Liver (tissue), 3 donors: ENCODE measurements at regions not wholly inside any gene's neighbourhood (a gene's known extent, or its start where the extent isn't known, plus 50 kb on each side); places are given as distances from the start of the nearest gene placed in this dataset.

ENCODE experiments used
- RAD21 ChIP-seq, 2 donors: IDR thresholded peaks; 2 replicates each; pipeline ENCODE4 v1.6.1; 2016; ENCODE audit warnings: antibody characterized with exemption in 2 of 2, mild to moderate bottlenecking in 2 of 2
- TF ChIP-seq, protein P1 (sequence below): IDR thresholded peaks from 2 replicates; pipeline ENCODE4 v1.6.1; 2016; ENCODE audit warnings: antibody characterized with exemption
- TF ChIP-seq, protein P2 (sequence below): fragments of 150-350 bp; IDR thresholded peaks from 2 replicates; pipeline ENCODE4 v1.5.1; 2017; ENCODE audit warnings: improper control_type of control experiment, low read depth, low read length; ENCODE audit not compliant: missing input control
- donor health status: healthy.
- donor health status: healthy.

DNA sequence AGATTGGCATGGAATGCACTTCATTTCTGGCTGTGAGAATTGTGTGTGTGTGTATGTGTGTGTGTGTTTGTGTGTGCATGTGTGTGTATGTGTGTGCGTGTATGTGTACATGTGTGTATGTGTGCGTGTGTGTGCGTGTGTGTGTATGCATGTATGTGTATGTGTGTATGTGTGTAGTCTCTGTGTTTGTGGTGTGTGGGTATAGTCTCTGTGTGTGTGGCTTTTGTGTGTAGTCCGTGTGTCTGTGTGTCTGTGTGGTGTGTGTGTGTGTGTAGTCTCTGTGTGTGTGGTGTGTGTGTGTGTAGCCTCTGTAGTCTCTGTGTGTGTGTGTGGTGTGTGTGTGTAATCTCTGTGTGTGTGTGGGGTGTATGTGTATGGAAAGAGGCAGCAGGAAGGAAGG, 247.3 kb upstream of the SOX11 start:
- TF ChIP-seq, protein P1, sequence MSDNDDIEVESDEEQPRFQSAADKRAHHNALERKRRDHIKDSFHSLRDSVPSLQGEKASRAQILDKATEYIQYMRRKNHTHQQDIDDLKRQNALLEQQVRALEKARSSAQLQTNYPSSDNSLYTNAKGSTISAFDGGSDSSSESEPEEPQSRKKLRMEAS: no peak
- TF ChIP-seq, protein P2, sequence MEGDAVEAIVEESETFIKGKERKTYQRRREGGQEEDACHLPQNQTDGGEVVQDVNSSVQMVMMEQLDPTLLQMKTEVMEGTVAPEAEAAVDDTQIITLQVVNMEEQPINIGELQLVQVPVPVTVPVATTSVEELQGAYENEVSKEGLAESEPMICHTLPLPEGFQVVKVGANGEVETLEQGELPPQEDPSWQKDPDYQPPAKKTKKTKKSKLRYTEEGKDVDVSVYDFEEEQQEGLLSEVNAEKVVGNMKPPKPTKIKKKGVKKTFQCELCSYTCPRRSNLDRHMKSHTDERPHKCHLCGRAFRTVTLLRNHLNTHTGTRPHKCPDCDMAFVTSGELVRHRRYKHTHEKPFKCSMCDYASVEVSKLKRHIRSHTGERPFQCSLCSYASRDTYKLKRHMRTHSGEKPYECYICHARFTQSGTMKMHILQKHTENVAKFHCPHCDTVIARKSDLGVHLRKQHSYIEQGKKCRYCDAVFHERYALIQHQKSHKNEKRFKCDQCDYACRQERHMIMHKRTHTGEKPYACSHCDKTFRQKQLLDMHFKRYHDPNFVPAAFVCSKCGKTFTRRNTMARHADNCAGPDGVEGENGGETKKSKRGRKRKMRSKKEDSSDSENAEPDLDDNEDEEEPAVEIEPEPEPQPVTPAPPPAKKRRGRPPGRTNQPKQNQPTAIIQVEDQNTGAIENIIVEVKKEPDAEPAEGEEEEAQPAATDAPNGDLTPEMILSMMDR: no peak
- TF ChIP-seq RAD21 (IDR thresholded peaks at IDR 0.05): no peak
